ENCODE measurements at regions not wholly inside any gene's neighbourhood (a gene's known extent, or its start where the extent isn't known, plus 50 kb on each side); places are given as distances from the start of the nearest gene placed in this dataset.

DNA sequence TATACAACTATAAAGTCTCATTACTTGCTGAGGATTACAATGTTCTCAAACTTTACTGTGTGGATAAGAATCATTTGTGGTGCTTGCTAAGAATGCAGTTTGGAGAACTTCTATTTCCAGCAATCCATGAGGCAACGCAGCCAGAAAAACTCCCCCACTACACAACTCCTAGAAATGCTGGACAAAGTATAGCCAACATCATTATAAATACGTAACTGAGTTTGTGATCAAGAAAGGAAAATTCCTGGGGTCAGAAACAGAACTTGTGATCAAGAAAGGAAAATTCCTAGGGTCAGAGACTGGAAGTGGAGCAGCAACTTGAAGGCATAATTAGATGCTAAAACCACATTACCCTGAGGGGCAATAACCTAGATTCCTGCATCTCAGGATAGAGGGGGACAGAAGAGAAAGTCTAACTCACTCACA is 81.1 kb downstream of the MAT2B start:
- TF ChIP-seq, protein P1, sequence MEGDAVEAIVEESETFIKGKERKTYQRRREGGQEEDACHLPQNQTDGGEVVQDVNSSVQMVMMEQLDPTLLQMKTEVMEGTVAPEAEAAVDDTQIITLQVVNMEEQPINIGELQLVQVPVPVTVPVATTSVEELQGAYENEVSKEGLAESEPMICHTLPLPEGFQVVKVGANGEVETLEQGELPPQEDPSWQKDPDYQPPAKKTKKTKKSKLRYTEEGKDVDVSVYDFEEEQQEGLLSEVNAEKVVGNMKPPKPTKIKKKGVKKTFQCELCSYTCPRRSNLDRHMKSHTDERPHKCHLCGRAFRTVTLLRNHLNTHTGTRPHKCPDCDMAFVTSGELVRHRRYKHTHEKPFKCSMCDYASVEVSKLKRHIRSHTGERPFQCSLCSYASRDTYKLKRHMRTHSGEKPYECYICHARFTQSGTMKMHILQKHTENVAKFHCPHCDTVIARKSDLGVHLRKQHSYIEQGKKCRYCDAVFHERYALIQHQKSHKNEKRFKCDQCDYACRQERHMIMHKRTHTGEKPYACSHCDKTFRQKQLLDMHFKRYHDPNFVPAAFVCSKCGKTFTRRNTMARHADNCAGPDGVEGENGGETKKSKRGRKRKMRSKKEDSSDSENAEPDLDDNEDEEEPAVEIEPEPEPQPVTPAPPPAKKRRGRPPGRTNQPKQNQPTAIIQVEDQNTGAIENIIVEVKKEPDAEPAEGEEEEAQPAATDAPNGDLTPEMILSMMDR (IDR thresholded peaks at IDR 0.05) = no peak

DNA sequence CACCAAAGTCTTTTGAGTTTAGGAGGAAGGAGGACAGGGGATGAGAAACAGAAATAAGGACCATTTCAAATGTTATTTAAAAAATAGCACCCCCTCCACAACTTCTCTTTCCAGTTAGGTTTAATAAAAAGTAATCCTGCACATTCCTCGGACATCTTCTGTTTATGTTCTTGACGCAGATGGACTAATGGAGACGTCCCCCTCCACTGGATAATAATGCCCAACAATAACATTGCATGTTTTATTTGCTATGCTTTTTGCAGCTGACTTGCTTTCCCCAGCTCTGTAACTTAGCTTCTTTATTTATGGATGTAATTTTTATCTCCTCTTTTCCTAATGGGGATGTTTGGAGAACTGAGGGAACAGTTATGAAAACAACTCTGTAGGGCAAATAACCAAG is 89.5 kb downstream of the MAT2B start:
- TF ChIP-seq, protein P1 (IDR thresholded peaks at IDR 0.05) = no peak

DNA sequence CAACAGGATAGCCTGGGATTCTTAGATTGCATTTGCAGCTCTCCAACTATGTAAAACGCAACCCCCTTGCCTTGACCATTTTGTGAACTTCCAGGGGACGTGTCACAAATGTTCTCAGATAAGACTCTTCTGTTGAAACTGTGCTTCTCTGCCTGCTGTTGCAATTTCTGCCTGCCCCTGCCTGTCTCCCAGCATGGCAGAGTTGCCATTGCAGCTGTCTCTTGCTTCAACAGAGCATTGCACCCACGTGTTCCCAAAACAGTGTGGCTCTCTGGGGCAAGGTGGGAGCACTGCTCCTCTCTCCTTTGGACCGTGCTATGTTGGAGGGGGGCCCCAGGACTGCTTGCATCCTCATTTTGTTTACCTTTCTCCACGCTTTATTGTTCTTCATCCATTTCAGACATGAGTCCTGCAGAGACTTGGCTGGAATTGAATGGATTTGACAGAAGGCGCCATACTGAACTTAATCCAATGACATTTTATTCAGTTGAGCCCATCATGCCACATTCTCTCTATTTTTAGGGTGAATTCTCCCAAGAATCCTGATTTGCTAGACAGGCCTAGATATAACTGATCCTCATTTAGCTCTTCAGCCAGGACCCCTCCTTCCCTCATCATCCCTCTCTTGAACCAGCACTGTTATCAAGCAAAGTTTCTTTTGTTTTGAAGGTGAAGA is 90.7 kb downstream of the MAT2B start:
- TF ChIP-seq, protein P1 (IDR thresholded peaks at IDR 0.05) = no peak

DNA sequence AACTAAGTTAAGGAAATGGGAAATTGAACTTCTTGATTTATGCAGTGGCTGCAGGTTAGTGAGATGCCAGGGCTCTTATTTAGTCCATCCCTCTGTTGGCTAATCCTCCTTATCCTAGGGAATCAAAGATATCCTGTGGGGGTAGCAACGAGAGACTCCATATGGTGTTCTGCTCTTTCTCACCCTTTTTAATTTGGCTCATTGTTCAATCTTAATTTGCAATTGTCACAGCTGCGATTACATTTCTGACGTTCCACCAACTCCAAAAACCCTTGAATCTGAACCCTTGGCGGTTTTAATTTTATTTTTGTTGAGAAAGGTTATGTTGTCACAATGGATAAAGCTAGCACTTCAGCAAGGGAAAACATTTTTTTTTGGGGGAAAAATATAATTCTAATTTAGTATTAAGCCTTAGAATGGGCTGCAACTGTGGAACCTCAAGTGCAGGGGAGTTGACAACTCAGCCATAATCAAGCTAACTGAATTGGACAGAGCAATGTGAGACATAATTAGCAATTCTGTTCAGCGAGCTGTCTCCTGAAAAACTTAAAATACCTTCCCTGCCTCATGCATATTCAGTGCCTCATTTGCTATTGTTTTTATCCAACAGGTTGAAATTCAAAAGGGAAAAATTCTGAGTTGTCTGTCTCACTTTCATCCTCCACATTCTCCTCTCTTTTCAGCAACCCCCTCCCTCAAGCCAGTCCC is 91.3 kb downstream of the MAT2B start:
- TF ChIP-seq, protein P1 (IDR thresholded peaks at IDR 0.05) = no peak

DNA sequence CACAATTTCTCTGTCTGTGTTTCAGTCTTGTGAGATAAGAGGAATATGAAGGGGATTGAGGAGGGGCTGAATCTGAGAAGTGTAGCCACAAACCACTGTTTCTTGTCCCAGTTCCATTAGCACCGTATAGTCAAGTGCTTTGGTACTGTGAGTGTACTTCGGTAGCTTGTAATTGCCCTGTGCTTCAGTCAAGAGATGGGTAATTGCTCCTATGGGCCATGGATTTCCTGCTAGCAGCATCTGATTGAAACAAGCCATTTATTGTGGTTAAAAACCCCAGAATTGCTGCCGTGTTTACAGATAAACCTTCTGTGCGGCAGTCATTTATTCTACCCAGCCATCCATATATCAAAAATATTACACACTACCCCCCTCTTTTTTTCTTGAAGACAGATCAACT is 98.6 kb downstream of the MAT2B start:
- TF ChIP-seq, protein P1 (IDR thresholded peaks at IDR 0.05) = no peak

DNA sequence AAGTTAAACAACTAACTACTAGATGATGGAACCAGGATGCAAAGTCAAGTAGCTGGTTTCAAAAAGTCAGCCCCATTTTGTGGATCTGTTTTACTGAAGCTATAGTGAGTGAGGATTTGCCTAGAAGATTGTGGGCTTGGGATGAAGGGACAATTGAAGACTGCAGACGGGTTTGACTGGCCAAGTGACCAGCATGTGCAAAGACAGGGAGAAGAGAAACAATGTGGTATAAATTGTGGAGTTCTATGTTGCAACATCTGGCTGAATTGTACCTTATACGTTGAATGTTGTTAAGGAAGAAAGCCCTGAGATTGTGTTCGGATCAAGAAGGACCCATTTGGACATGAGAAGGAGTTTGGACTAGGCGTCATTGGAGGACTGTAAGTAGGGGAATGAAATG is 101.8 kb downstream of the MAT2B start:
- TF ChIP-seq, protein P1 (IDR thresholded peaks at IDR 0.05) = no peak

DNA sequence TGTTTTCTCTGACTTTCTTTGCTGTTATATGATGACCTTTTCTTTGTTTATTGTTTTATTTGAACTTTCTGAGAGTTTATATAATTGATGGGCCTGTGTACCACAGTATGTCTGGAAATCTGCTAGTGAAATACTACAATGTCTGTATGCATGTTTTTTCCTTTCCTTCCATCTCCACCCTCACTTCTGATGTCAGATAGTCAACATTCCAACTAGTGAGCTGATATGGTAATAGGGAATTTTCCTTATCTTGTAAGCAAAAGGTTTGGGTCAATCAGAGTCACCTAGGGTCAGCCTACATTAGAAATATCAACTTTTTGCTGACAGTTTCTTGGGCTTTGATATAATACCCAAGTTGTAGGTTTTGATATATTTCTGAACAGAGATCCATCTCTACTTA is 103.2 kb downstream of the MAT2B start:
- TF ChIP-seq, protein P1 (IDR thresholded peaks at IDR 0.05) = no peak

Data from LNCAP (cell line).